Neuronal stem cell (in vitro differentiated cells): ENCODE measurements at regions not wholly inside any gene's neighbourhood (a gene's known extent, or its start where the extent isn't known, plus 50 kb on each side); places are given as distances from the start of the nearest gene placed in this dataset.
"Not testable (repeated sequence)": the region's sequence is repeated elsewhere in the genome, so short reads cannot be mapped to it uniquely, and the experiment has no call there.

Experiments used
- DNase-seq: peaks from one replicate; pipeline ENCODE4 v3.0.0-alpha.2; 2013; ENCODE audit warnings: low spot score
- H2AFZ ChIP-seq: one replicate; pipeline ENCODE4 v1.6.1; 2013; ENCODE audit warnings: mild to moderate bottlenecking, low read length, inconsistent platforms
- H2AK5ac ChIP-seq: 2 replicates; pipeline ENCODE4 v1.6.1; 2013; ENCODE audit warnings: low read depth, mild to moderate bottlenecking, inconsistent platforms, low read length, moderate library complexity, mixed read lengths
- H2BK120ac ChIP-seq: 2 replicates; pipeline ENCODE4 v1.6.1; 2013; ENCODE audit warnings: low read depth, mild to moderate bottlenecking, inconsistent platforms, low read length, moderate library complexity, mixed read lengths
- H2BK12ac ChIP-seq: one replicate; pipeline ENCODE4 v1.6.1; 2013; ENCODE audit warnings: low read length, inconsistent platforms
- H2BK15ac ChIP-seq: 2 replicates; pipeline ENCODE4 v1.6.1; 2013; ENCODE audit warnings: mild to moderate bottlenecking, low read length, inconsistent platforms, mixed read lengths
- H2BK5ac ChIP-seq: one replicate; pipeline ENCODE4 v1.6.1; 2013; ENCODE audit warnings: inconsistent platforms, mild to moderate bottlenecking, low read length, moderate library complexity
- H3K14ac ChIP-seq: one replicate; pipeline ENCODE4 v1.6.1; 2013; ENCODE audit warnings: low read length, inconsistent platforms
- H3K18ac ChIP-seq: 2 replicates; pipeline ENCODE4 v1.6.1; 2013; ENCODE audit warnings: low read length, inconsistent platforms
- H3K23ac ChIP-seq: 2 replicates; pipeline ENCODE4 v1.6.1; 2013; ENCODE audit warnings: low read depth, mild to moderate bottlenecking, mixed read lengths, low read length, inconsistent platforms; ENCODE audit not compliant: poor library complexity
- H3K27ac ChIP-seq: replicated peaks from 3 replicates; pipeline ENCODE4 v1.5.1; 2013; ENCODE audit warnings: low read length, inconsistent platforms
- H3K27me3 ChIP-seq, 3 experiments: 2 replicates each; pipeline ENCODE4 v1.6.1; 2013; ENCODE audit warnings: low read length in 3 of 3, mild to moderate bottlenecking in 2 of 3, inconsistent platforms in 1 of 3, low read depth in 1 of 3, mixed read lengths in 1 of 3, moderate library complexity in 1 of 3; ENCODE audit not compliant: control insufficient read depth in 3 of 3, insufficient read depth in 3 of 3
- H3K36me3 ChIP-seq, 2 donors: replicated peaks in 1 of 2; 2 replicates each; pipeline ENCODE4 v1.6.1; 2013; ENCODE audit warnings: low read length in 2 of 2; ENCODE audit not compliant: control insufficient read depth in 2 of 2, insufficient read depth in 2 of 2
- H3K4ac ChIP-seq: 2 replicates; pipeline ENCODE4 v1.6.1; 2013; ENCODE audit warnings: inconsistent platforms, mild to moderate bottlenecking, low read length, moderate library complexity
- H3K4me1 ChIP-seq, 2 donors: 1 replicate in 1 of 2; 2 replicates in 1 of 2; pipeline ENCODE4 v1.6.1; 2013; ENCODE audit warnings: low read length in 2 of 2, low read depth in 1 of 2; ENCODE audit not compliant: control insufficient read depth in 2 of 2, insufficient read depth in 1 of 2
- H3K4me2 ChIP-seq: one replicate; pipeline ENCODE4 v1.6.1; 2013; ENCODE audit warnings: mild to moderate bottlenecking, low read length, inconsistent platforms; ENCODE audit not compliant: insufficient read depth, poor library complexity, severe bottlenecking
- H3K4me3 ChIP-seq, 2 donors: 2 replicates each; pipeline ENCODE4 v1.5.1; 2013; ENCODE audit warnings: low read length in 2 of 2, mild to moderate bottlenecking in 2 of 2, inconsistent platforms in 1 of 2, moderate library complexity in 1 of 2
- H3K79me1 ChIP-seq: one replicate; pipeline ENCODE4 v1.6.1; 2013; ENCODE audit warnings: low read depth, mild to moderate bottlenecking, inconsistent platforms, low read length, moderate library complexity
- H3K9ac ChIP-seq: one replicate; pipeline ENCODE4 v1.6.1; 2013; ENCODE audit warnings: mild to moderate bottlenecking, low read depth, low read length, inconsistent platforms; ENCODE audit not compliant: poor library complexity
- H3K9me3 ChIP-seq, 2 donors: replicated peaks in 1 of 2; 2 replicates each; pipeline versions ENCODE3 to v1.6.1; 2013; ENCODE audit warnings: low read length in 2 of 2, mild to moderate bottlenecking in 2 of 2, inconsistent platforms in 1 of 2, low read depth in 1 of 2, mixed read lengths in 1 of 2, moderate library complexity in 1 of 2; ENCODE audit not compliant: control insufficient read depth in 2 of 2, insufficient read depth in 1 of 2
- H4K8ac ChIP-seq: one replicate; pipeline ENCODE4 v1.6.1; 2013; ENCODE audit warnings: low read depth, mild to moderate bottlenecking, inconsistent platforms, low read length, moderate library complexity
- H4K91ac ChIP-seq: one replicate; pipeline ENCODE4 v1.6.1; 2013; ENCODE audit warnings: low read length, low read depth, mild to moderate bottlenecking, inconsistent platforms; ENCODE audit not compliant: poor library complexity
- WGBS, 2 donors: extraction: QIAGEN DNeasy Blood & Tissue Kit; methylation state at CpG; one replicate each; pipeline ENCODE4 v1.1.7; 2013; ENCODE audit warnings: missing lambda C conversion rate in 2 of 2, mixed read lengths in 1 of 2; ENCODE audit not compliant: insufficient read length in 2 of 2, insufficient replicate concordance in 1 of 2; ENCODE audit errors: extremely low coverage in 2 of 2; 5-methylcytosine and 5-hydroxymethylcytosine counted together

DNA sequence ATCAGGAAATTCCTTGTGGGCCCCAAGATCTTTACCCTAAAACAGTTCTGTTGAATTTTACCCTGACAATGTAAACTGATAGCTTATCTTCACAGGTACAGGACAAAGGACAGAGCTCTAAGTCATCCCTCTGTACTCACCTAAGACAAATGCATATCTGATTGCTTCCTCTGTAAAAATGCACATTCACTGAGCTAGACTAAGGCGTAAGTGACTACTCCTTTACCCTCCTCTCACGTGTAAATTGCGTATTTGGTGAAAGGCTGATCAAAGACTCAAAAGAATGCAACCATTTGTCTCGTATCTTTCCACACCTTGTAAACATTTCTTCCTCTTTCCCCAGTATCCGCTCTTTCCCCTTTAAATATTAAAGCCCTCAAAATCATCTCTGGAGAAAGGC is 80.6 kb upstream of the LRCH1 start:
- Histone ChIP-seq H3K4me1 (peaks cover 0 to 6% of the 10 kb centered on the region in 2 donors), H3K18ac (no peak overlapping the region), H2AK5ac (no peak overlapping the region), H3K79me1 (no peaks in the 10 kb centered on the region), H3K4me3 (no peak overlapping the region), H3K9me3 (no peaks in the 10 kb centered on the region), H3K23ac (no peak overlapping the region), H3K9ac (no peak overlapping the region), H3K27ac (no peak overlapping the region), H2BK12ac (no peak overlapping the region), H4K8ac (no peak overlapping the region), H3K4ac (no peak overlapping the region), H3K4me2 (no peak overlapping the region), H4K91ac (no peak overlapping the region), H2BK5ac (no peak overlapping the region), H2BK15ac (no peak overlapping the region), H3K36me3 (no peaks in the 10 kb centered on the region), H3K14ac (no peak overlapping the region), H2AFZ (no peak overlapping the region), H3K27me3 (no peaks in the 10 kb centered on the region), H2BK120ac (no peak overlapping the region)
- DNase-seq: no peak
- WGBS, 2 donors: no CpG with 5 or more reads among the region's 5 CpGs

DNA sequence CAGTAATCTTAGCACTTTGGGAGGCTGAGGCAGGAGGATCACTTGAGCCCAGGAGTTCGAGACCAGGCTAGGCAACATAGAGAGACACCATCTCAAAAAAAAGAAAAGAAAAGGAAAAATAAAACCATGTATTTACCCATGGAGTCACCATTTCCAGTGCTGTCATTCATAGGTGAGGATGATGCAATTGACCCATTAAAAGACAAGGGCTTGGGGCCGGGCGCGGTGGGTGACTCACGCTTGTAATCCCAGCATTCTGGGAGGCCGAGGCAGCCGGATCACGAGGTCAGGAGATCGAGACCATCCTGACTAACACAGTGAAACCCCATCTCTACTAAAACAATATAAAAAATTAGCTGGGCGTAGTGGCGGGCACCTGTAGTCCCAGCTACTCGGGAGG is 82.6 kb upstream of the RUBCNL start:
- H3K14ac ChIP-seq, H4K91ac ChIP-seq, H2AK5ac ChIP-seq, H2BK15ac ChIP-seq, H3K27me3 ChIP-seq, H3K9me3 ChIP-seq, H3K23ac ChIP-seq, H3K4me1 ChIP-seq, DNase-seq, H2BK12ac ChIP-seq, H2AFZ ChIP-seq, H3K27ac ChIP-seq, H2BK120ac ChIP-seq, H3K4me2 ChIP-seq, H3K9ac ChIP-seq, H3K18ac ChIP-seq, H3K4ac ChIP-seq, H3K79me1 ChIP-seq, H3K4me3 ChIP-seq, H3K36me3 ChIP-seq, H4K8ac ChIP-seq, H2BK5ac ChIP-seq: not testable (repeated sequence)
- WGBS, 2 donors: no CpG with 5 or more reads among the region's 12 CpGs

DNA sequence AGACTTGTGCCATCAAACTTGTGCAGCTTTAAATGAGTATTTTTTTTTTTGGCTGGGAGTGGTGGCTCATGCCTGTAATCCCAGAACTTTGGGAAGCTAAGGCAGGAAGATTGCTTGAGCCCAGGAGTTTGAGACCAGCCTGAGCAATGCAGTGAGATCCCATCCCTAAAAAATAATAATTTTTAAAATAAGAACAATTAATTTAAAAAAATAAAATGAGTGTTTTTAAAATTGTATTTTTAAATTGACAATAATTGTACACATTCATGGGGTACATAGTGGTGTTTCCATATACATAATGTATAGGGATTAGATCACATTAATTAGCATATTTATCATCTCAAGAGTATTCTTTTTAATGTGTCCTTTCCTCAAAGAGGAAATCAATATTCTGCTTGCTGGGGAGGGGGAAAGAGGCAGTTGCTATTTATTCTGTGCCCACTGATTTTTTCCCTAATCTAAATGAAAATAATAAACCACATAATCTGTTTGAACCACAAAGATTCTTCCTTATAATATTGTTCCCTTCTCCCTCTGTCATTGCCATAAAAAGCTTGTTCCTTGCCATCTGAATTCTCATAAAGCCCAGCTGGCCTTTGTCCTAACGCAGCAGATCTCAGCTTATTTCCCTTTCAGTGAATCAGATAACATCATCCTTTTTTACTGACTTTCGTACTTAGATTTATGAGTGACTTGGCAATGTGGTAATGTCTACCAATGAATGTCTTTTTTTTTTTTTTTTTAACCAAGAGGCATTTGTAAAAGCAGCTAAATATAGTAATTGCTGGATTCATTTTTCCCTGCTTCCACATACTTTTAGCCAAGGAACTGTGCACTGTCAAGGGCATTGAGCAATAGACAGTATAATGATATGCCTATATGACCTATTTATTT is 81.8 kb upstream of the RUBCNL start:
- Histone ChIP-seq H4K8ac (no peak overlapping the region), H3K27me3 (no peaks in the 10 kb centered on the region), H2BK12ac (no peak overlapping the region), H3K9ac (no peak overlapping the region), H3K23ac (no peak overlapping the region), H2AFZ (peak overlapping the region; percentile 6), H3K4ac (no peak overlapping the region), H3K4me1 (peaks cover 0 to 7% of the 10 kb centered on the region in 2 donors), H3K79me1 (no peaks in the 10 kb centered on the region), H3K27ac (peak overlapping the region; percentile 88), H2BK15ac (no peak overlapping the region), H4K91ac (no peak overlapping the region), H3K4me2 (no peak overlapping the region), H3K4me3 (no peak overlapping the region), H2BK5ac (no peak overlapping the region), H3K14ac (no peak overlapping the region), H2AK5ac (no peak overlapping the region), H3K36me3 (no peaks in the 10 kb centered on the region), H3K18ac (no peak overlapping the region), H3K9me3 (no peaks in the 10 kb centered on the region), H2BK120ac (no peak overlapping the region)
- DNase-seq: no peak
- WGBS, 2 donors: no CpG with 5 or more reads among the region's 2 CpGs

DNA sequence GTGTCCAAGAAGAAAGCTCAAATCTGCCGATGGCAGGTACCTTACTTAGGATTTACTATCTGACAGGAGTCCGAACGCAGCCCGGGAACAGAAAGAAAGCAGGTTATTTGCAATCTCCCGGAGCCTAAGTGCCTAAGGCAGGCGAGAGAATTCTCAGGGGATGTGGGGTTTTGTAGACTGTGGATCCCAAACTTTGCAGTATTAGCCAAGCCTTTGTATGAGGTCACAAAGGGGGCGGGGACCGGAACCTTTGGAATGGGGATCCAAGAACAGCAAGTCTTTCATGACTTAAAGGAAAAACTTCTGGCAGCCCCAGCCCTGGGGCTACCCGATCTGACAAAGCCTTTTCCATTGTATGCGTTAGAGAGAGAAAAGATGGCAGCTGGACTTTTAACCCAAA is 80.6 kb upstream of the RUBCNL start:
- not testable (repeated sequence) for H3K4me2 ChIP-seq, H4K91ac ChIP-seq, H3K36me3 ChIP-seq, H2BK12ac ChIP-seq, H2BK15ac ChIP-seq, H3K23ac ChIP-seq, H3K9me3 ChIP-seq, H4K8ac ChIP-seq, H3K4me3 ChIP-seq, H3K4me1 ChIP-seq, H3K27me3 ChIP-seq, H2BK120ac ChIP-seq, DNase-seq, H2AK5ac ChIP-seq, H3K9ac ChIP-seq, H3K4ac ChIP-seq, H3K79me1 ChIP-seq, H3K14ac ChIP-seq
- no CpG with 5 or more reads among the region's 10 CpGs for WGBS, 2 donors
- Histone ChIP-seq H2BK5ac (peak overlapping the region; percentile 53), H3K18ac (peak overlapping the region; percentile 98), H3K27ac (peak overlapping the region; percentile 86), H2AFZ (peak overlapping the region; percentile 80)
